ENCODE measurements at regions not wholly inside any gene's neighbourhood (a gene's known extent, or its start where the extent isn't known, plus 50 kb on each side); places are given as distances from the start of the nearest gene placed in this dataset. TPM values are rescaled to one million over a fixed set of nuclear protein-coding genes. Genes with fewer than 3 reads are reported as not detected.

- TF ChIP-seq EZH2phosphoT487 (IDR thresholded peaks at IDR 0.05; ENCODE audit: low read depth, severe bottlenecking, unreplicated experiment): no peak
- peak; percentile 77 for TF ChIP-seq CTCF (IDR thresholded peaks at IDR 0.05; ENCODE audit: poor library complexity)
- TF ChIP-seq EZH2 (IDR thresholded peaks at IDR 0.05; ENCODE audit: borderline replicate concordance): no peak
- no peaks in the 10 kb centered on the region for H3K36me3 ChIP-seq (replicated peaks; ENCODE audit: insufficient read depth, low read depth)
- H4K20me1 ChIP-seq (ENCODE audit: insufficient read depth, poor library complexity, severe bottlenecking): no peaks in the 10 kb centered on the region
- H3K9me3 ChIP-seq (ENCODE audit: low read depth): no peaks in the 10 kb centered on the region
- DNase-seq (ENCODE audit: low spot score): peak; percentile 78
- 60% methylated on average over 9 of the region's 9 CpGs for WGBS (ENCODE audit: low lambda C conversion rate, missing lambda C conversion rate)
- no peaks in the 10 kb centered on the region for H3K79me2 ChIP-seq
- H2AFZ ChIP-seq: no peak overlapping the region
- H3K4me3 ChIP-seq: no peak overlapping the region
- H3K9me2 ChIP-seq (replicated peaks; ENCODE audit: insufficient read depth): no peaks in the 10 kb centered on the region
- H3K4me2 ChIP-seq: peak overlapping the region; percentile 62
- no peaks in the 10 kb centered on the region for H3K27me3 ChIP-seq
- peak overlapping the region; percentile 78 for H3K27ac ChIP-seq
- H3K4me1 ChIP-seq (ENCODE audit: insufficient read depth): peaks cover 55% of the 10 kb centered on the region
Measured at GRCh38 chr6:43838276-43839036, 68.4 kb downstream of the VEGFA start.

GRCh38 chr6:43837507-43837906 is 67.5 kb downstream of the VEGFA start:
- H3K79me2 ChIP-seq: no peaks in the 10 kb centered on the region
- DNase-seq (ENCODE audit: low spot score): no peak
- H3K4me1 ChIP-seq (ENCODE audit: insufficient read depth): peaks cover 64% of the 10 kb centered on the region
- H3K9me2 ChIP-seq (replicated peaks; ENCODE audit: insufficient read depth): no peaks in the 10 kb centered on the region
- H3K36me3 ChIP-seq (replicated peaks; ENCODE audit: insufficient read depth, low read depth): no peaks in the 10 kb centered on the region
- no peak for TF ChIP-seq CTCF (IDR thresholded peaks at IDR 0.05; ENCODE audit: poor library complexity)
- TF ChIP-seq EZH2 (IDR thresholded peaks at IDR 0.05; ENCODE audit: borderline replicate concordance): no peak
- TF ChIP-seq EZH2phosphoT487 (IDR thresholded peaks at IDR 0.05; ENCODE audit: low read depth, severe bottlenecking, unreplicated experiment): no peak
- no peaks in the 10 kb centered on the region for H4K20me1 ChIP-seq (ENCODE audit: insufficient read depth, poor library complexity, severe bottlenecking)
- H3K4me3 ChIP-seq: no peak overlapping the region
- no peaks in the 10 kb centered on the region for H3K9me3 ChIP-seq (ENCODE audit: low read depth)
- no peaks in the 10 kb centered on the region for H3K27me3 ChIP-seq
- 55% methylated on average over 2 of the region's 2 CpGs for WGBS (ENCODE audit: low lambda C conversion rate, missing lambda C conversion rate)
- H3K27ac ChIP-seq: peak overlapping the region; percentile 78
- peak overlapping the region; percentile 62 for H3K4me2 ChIP-seq
- no peak overlapping the region for H2AFZ ChIP-seq

- no peaks in the 10 kb centered on the region for H3K79me2 ChIP-seq
- no peak overlapping the region for H3K4me3 ChIP-seq
- H3K9me3 ChIP-seq (ENCODE audit: low read depth): no peaks in the 10 kb centered on the region
- peak overlapping the region; percentile 62 for H3K4me2 ChIP-seq
- H3K9me2 ChIP-seq (replicated peaks; ENCODE audit: insufficient read depth): no peaks in the 10 kb centered on the region
- no peaks in the 10 kb centered on the region for H4K20me1 ChIP-seq (ENCODE audit: insufficient read depth, poor library complexity, severe bottlenecking)
- no peaks in the 10 kb centered on the region for H3K36me3 ChIP-seq (replicated peaks; ENCODE audit: insufficient read depth, low read depth)
- H2AFZ ChIP-seq: no peak overlapping the region
- H3K4me1 ChIP-seq (ENCODE audit: insufficient read depth): peaks cover 73% of the 10 kb centered on the region
- H3K27me3 ChIP-seq: no peaks in the 10 kb centered on the region
- no peak overlapping the region for H3K27ac ChIP-seq
- DNase-seq (ENCODE audit: low spot score): no peak
- WGBS (ENCODE audit: low lambda C conversion rate, missing lambda C conversion rate): 65% methylated on average over 7 of the region's 7 CpGs
- TF ChIP-seq EZH2phosphoT487 (IDR thresholded peaks at IDR 0.05; ENCODE audit: low read depth, severe bottlenecking, unreplicated experiment): no peak
- TF ChIP-seq CTCF (IDR thresholded peaks at IDR 0.05; ENCODE audit: poor library complexity): no peak
- TF ChIP-seq EZH2 (IDR thresholded peaks at IDR 0.05; ENCODE audit: borderline replicate concordance): no peak
Measured at GRCh38 chr6:43836507-43837240, 66.7 kb downstream of the VEGFA start.

Small RNA genes in the stretch of these regions (small RNA-seq; reads per million reads assigned to genes)
- not detected for gene AL157371.1

Data from hepatocyte (in vitro differentiated cells).